ENCODE measurements at regions not wholly inside any gene's neighbourhood (a gene's known extent, or its start where the extent isn't known, plus 50 kb on each side); places are given as distances from the start of the nearest gene placed in this dataset.

DNA sequence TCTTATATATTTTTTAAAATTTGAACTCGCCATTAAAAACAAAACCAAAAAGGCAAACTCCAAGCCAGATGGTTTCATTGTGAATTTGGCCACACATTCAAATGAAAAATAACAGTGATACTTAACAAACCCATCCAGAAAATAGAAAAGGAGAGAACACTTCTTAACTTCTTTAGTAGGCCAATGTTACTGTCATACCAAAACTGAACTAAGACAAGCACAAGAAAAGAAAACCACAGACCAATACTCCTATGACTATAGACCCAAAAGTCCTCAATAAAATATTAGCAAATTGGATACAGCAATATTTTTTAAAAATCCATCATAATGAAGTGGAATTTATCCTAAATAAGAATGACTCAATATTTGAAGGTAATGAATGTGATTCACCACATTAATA lies 73.5 kb upstream of the ALDH1A3 start:
- TF ChIP-seq, protein P1, sequence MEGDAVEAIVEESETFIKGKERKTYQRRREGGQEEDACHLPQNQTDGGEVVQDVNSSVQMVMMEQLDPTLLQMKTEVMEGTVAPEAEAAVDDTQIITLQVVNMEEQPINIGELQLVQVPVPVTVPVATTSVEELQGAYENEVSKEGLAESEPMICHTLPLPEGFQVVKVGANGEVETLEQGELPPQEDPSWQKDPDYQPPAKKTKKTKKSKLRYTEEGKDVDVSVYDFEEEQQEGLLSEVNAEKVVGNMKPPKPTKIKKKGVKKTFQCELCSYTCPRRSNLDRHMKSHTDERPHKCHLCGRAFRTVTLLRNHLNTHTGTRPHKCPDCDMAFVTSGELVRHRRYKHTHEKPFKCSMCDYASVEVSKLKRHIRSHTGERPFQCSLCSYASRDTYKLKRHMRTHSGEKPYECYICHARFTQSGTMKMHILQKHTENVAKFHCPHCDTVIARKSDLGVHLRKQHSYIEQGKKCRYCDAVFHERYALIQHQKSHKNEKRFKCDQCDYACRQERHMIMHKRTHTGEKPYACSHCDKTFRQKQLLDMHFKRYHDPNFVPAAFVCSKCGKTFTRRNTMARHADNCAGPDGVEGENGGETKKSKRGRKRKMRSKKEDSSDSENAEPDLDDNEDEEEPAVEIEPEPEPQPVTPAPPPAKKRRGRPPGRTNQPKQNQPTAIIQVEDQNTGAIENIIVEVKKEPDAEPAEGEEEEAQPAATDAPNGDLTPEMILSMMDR (IDR thresholded peaks at IDR 0.05) = no peak
- no peak for ATAC-seq (ENCODE audit: low FRiP score)
- no peak for DNase-seq (ENCODE audit: low spot score)

DNA sequence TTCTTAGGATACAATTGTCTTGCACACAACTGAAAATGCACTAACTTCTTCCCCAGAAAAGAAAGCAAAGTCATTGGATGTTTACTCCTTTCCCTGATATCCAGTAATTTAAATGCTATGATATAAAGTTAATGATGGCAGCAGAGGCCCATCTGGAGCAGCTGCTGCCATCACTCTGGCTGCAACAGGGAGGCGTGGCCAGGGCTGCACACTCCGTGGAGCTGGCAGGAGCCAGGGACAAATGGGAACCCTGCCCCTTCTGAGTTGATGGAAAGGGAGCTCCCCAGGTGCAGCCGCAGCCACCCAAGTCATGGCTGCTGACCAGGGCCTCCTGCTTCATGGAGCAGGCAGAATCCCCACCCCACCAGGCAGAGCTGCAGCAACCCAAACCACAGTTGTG lies 72.6 kb upstream of the ALDH1A3 start:
- TF ChIP-seq, protein P1 (IDR thresholded peaks at IDR 0.05) = no peak
- ATAC-seq (ENCODE audit: low FRiP score) (no peak), DNase-seq (ENCODE audit: low spot score) (no peak)

DNA sequence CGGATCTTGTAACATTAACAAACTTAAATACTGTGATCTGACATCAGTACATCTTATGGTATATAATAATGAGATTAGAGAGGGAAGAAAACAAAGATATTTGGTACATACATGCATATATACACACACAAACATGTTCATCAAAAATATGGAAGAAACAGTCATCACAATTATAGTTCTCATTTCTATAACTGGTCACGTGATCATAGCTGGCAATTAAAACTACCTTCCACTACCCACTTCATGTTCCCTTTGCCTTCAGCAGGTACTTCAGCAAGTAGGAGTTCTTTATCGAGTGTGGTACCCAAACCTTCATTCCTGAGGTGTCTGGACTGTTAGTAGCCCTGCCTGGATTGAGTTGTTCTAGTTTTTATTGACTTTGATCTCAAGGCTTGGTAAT lies 70.9 kb upstream of the ALDH1A3 start:
- ATAC-seq (ENCODE audit: low FRiP score) = no peak
- no peak for DNase-seq (ENCODE audit: low spot score)
- TF ChIP-seq, protein P1 (IDR thresholded peaks at IDR 0.05) = no peak

DNA sequence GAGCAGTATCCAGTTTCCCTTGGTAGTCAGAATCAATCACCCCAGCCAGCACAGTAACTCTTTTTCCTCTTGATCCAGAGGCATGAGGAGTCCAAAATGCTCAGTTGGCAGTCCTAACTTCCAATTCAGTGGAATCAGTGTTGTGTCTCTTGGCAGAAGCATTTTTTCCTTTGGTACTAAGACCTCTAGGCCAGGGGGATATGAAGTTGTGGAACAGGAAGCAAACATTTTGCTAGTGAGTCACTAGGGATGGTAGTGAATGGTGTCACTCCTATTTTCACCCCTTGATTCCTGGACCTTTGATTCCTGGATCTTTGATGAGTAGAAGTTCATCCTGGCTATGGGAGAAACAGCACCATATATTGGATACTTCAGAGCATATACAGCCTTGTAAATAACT lies 70.5 kb upstream of the ALDH1A3 start:
- DNase-seq (ENCODE audit: low spot score) (no peak), ATAC-seq (ENCODE audit: low FRiP score) (no peak)
- TF ChIP-seq, protein P1 (IDR thresholded peaks at IDR 0.05) = no peak

DNA sequence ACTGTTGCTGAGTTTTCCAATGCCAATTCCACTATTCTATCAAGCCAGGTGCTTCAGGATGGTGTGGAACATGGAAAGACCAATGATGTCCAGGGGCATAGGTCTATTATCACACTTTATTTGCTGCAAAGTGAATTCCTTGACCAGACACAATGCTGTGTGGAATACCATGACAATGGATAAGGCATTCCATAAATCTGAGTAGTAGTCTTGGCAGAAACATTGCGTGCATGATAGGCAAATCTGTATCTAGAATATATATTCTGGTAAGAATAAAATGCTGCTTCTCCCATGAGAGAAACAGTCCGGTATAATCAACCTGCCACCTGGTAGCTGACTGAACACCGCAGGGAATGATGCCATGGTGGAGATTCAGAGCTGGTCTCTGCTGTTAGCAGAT lies 70.0 kb upstream of the ALDH1A3 start:
- ATAC-seq (ENCODE audit: low FRiP score) (no peak), DNase-seq (ENCODE audit: low spot score) (no peak)
- TF ChIP-seq, protein P1 (IDR thresholded peaks at IDR 0.05) = no peak

DNA sequence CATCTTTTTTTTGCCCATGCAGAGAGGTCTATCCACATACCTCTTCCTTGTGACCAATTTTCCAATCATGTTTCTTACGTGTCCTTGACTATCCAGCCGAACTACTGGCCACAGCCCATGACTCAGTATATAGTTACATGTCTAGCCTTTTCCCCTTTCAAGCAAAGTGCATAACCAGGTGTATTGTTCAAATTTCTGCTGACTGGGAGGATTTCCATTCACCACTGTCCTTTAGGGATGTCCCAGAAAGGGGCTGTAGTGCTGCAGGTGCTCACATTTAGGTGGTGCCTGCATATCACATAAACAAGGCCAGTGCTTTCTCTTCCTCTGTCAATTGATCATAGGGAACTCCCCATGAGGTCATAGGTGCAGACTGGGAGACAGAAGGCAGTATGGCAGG lies 69.4 kb upstream of the ALDH1A3 start:
- ATAC-seq (ENCODE audit: low FRiP score) (no peak), DNase-seq (ENCODE audit: low spot score) (no peak)

DNA sequence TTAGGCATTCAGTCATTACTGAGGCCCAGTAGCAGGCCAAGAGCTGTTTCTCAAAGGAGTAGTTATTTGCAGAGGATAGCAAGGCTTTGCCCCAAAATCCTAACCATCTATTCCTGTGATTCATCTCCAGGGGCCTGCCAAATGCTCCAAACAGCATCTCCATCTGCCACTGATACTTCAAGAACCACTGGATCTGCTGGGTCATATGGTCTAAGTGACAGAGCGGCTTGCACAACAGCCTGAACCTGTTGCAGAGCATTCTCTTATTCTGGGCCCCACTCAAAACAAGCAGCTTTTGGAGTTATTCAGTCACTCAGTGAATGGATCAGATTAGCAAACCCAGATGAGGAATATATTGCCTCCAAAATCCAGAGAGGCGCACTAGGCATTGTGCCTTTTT lies 68.8 kb upstream of the ALDH1A3 start:
- ATAC-seq (ENCODE audit: low FRiP score) (no peak), DNase-seq (ENCODE audit: low spot score) (no peak)
- TF ChIP-seq, protein P1 (IDR thresholded peaks at IDR 0.05) = no peak

More for the DNA sequence above, 69.4 kb upstream of the ALDH1A3 start:
- TF ChIP-seq, protein P1 (IDR thresholded peaks at IDR 0.05) = no peak
